ENCODE measurements at regions not wholly inside any gene's neighbourhood (a gene's known extent, or its start where the extent isn't known, plus 50 kb on each side); places are given as distances from the start of the nearest gene placed in this dataset.
"Not testable (repeated sequence)": the region's sequence is repeated elsewhere in the genome, so short reads cannot be mapped to it uniquely, and the experiment has no call there.

DNA sequence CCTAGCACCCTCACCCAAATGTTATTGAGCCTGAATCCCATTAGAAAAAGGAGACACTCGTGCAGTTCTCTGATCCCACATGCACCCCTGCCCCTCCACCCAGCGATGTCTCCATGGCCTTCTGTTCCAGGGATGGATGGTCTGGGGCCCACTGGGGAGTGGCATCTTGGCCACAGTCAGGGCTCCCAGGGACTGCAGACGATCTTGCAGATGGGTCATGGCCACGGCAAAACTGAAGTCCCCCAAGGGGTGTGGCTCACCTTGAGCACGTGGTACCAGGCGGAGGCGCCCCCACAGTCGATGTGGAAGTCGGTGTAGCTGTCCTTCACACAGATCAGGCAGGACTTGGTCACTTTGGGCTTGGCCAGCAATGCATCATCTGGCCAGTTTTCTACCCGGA is 130.7 kb downstream of the TUBA3C start:
- H3K27me3 ChIP-seq (ENCODE audit: low read depth, low read length), result no peaks in the 10 kb centered on the region
- no peak overlapping the region for H3K4me3 ChIP-seq (ENCODE audit: low read depth in 1 of 2, low read length in 2 of 2)
- H3K36me3 ChIP-seq (ENCODE audit: control insufficient read depth in 1 of 2, insufficient read depth in 2 of 2, low read length in 2 of 2), result no peaks in the 10 kb centered on the region
- H3K4me1 ChIP-seq (ENCODE audit: control insufficient read depth in 1 of 2, insufficient read depth in 2 of 2, low read length in 2 of 2), result no peaks in the 10 kb centered on the region
- H3K27ac ChIP-seq (ENCODE audit: low read length), result no peak overlapping the region
- H3K9me3 ChIP-seq (ENCODE audit: control insufficient read depth in 1 of 2, low read length in 2 of 2), result peaks cover 0 to 4% of the 10 kb centered on the region in 2 donors

DNA sequence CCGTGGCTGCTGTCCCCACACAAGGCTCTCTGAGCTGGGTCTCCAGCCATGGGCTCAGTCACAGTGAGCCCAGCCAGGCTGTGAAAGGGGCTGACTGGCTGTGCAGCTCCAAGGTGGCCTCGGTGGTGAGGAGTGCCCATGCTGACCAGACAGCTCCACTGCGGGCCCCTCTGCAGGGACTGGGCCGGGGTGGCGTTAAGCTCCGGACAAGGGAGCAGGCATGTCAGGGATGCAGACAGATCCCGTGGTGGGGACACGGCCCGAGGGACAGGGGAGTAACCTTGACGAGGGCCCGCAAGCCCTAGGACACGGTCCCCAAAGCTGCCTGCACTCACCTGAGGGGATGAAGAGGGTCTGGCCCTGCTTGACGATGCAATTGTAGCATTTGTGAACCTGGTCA is 132.0 kb downstream of the TUBA3C start:
- not testable (repeated sequence) for H3K4me1 ChIP-seq (ENCODE audit: control insufficient read depth in 1 of 2, insufficient read depth in 2 of 2, low read length in 2 of 2); H3K4me3 ChIP-seq (ENCODE audit: low read depth in 1 of 2, low read length in 2 of 2); H3K27me3 ChIP-seq (ENCODE audit: low read depth, low read length); H3K36me3 ChIP-seq (ENCODE audit: control insufficient read depth in 1 of 2, insufficient read depth in 2 of 2, low read length in 2 of 2); H3K9me3 ChIP-seq (ENCODE audit: control insufficient read depth in 1 of 2, low read length in 2 of 2); H3K27ac ChIP-seq (ENCODE audit: low read length)

DNA sequence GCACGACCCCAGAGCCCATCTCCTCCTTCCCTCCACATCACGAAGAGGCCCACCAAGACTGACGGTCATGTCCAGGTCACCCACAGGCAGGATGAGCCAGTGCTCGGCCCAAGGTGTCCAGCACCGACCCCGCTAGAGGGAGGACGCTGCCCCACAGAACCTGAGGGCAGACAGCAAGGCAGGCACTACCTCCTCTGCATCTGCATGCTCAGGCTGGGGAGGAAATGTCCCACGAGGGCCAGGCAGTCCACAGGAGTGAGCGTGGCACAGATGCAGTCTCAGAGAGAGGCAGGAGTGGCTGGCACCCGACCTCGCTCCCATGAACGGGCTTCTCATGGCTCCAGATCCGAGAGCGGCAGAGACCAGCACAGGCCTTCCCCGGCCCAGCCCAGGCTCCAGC is 133.2 kb downstream of the TUBA3C start:
- no peaks in the 10 kb centered on the region for H3K27me3 ChIP-seq (ENCODE audit: low read depth, low read length)
- H3K27ac ChIP-seq (ENCODE audit: low read length), result no peak overlapping the region
- no peak overlapping the region for H3K4me3 ChIP-seq (ENCODE audit: low read depth in 1 of 2, low read length in 2 of 2)

DNA sequence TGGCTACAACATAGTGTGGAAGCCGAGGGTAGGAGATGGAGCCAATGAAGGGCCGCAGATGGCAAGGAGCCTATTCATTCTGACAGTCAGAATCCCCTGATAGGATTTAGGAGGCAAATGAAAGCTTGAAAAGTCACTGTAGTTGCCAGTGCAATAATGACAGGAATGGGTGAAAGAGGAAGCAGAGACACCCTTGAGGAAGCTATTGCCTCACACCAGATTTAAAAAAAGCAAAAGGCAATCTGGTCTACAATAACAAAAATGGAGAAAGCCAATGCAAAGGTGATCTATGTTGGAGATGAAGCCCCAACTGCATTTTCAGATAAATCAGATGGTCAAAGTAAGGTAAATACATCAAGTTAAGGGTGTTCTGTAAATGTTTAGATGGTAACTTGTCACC is 158.5 kb downstream of the TUBA3C start:
- no peaks in the 10 kb centered on the region for H3K9me3 ChIP-seq (ENCODE audit: control insufficient read depth in 1 of 2, low read length in 2 of 2)
- H3K4me1 ChIP-seq (ENCODE audit: control insufficient read depth in 1 of 2, insufficient read depth in 2 of 2, low read length in 2 of 2), result no peaks in the 10 kb centered on the region
- no peak overlapping the region for H3K4me3 ChIP-seq (ENCODE audit: low read depth in 1 of 2, low read length in 2 of 2)
- H3K27me3 ChIP-seq (ENCODE audit: low read depth, low read length), result no peaks in the 10 kb centered on the region
- no peaks in the 10 kb centered on the region for H3K36me3 ChIP-seq (ENCODE audit: control insufficient read depth in 1 of 2, insufficient read depth in 2 of 2, low read length in 2 of 2)
- H3K27ac ChIP-seq (ENCODE audit: low read length), result no peak overlapping the region

More for the DNA sequence above, 133.2 kb downstream of the TUBA3C start:
- Histone ChIP-seq H3K4me1 (ENCODE audit: control insufficient read depth in 1 of 2, insufficient read depth in 2 of 2, low read length in 2 of 2) (no peaks in the 10 kb centered on the region), H3K9me3 (ENCODE audit: control insufficient read depth in 1 of 2, low read length in 2 of 2) (no peaks in the 10 kb centered on the region), H3K36me3 (ENCODE audit: control insufficient read depth in 1 of 2, insufficient read depth in 2 of 2, low read length in 2 of 2) (no peaks in the 10 kb centered on the region)

DNA sequence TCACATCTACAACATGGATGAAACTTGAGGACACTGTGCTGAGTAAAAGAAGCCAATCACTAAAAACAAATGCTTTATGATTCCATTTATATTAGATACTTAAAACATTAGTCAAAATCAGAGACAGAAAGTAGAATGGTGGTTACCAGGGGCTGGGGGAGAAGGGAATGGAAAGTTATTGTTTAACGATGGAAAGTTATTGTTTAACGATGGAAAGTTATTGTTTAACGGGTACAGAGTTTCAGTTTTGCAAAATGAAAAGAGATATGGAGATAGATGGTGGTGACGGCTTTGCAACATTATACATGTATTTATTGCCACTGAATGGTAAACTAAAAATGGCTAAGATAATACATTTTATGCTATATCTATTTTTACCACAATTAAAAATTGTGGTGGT is 160.6 kb downstream of the TUBA3C start:
- Histone ChIP-seq H3K9me3 (ENCODE audit: control insufficient read depth in 1 of 2, low read length in 2 of 2) (no peaks in the 10 kb centered on the region), H3K36me3 (ENCODE audit: control insufficient read depth in 1 of 2, insufficient read depth in 2 of 2, low read length in 2 of 2) (no peaks in the 10 kb centered on the region), H3K27ac (ENCODE audit: low read length) (no peak overlapping the region), H3K27me3 (ENCODE audit: low read depth, low read length) (no peaks in the 10 kb centered on the region), H3K4me3 (ENCODE audit: low read depth in 1 of 2, low read length in 2 of 2) (no peak overlapping the region), H3K4me1 (ENCODE audit: control insufficient read depth in 1 of 2, insufficient read depth in 2 of 2, low read length in 2 of 2) (no peaks in the 10 kb centered on the region)

DNA sequence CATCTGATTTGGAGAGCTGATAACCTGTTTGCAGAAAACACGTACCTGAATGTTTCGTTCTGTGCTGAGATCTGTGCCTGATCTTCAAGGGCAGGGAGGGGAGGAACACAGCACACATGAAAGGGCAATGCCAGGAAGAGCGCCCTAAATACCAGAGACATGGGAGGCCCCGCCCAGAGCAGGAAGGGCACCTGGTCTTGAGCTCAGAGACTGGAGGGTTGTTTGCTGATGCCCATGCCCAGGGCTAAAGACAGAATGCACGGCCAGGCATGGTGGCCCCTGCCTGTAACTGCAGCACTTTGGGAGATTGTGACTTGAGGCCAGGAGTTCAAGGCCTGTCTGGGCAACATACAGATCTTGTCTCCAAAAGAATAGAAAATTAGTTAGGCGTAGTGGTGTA is 183.2 kb downstream of the TUBA3C start:
- H3K27ac ChIP-seq (ENCODE audit: low read length), result no peak overlapping the region

DNA sequence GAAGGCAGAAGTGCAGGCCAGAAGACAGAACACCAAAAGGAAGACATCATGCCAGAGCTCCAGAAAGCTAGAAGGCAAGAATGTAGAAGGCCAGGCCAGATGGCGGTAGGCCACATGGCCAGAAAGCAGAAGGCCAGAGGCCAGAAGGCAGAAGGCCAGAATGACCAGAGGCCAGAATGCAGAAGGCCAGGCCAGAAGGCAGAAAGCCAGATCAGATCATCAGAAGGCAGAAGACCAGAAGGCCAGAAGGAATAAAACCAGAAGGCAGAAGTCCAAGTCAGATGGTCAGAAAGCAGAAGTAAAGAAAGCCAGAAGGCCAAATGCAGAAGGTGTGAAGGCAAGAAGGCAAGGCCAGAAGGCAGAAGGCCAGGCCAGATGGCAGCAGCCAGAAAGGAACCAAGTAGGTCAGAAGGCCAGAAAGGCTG is 185.0 kb downstream of the TUBA3C start:
- Histone ChIP-seq H3K4me3 (ENCODE audit: low read depth in 1 of 2, low read length in 2 of 2) (no peak overlapping the region), H3K27me3 (ENCODE audit: low read depth, low read length) (no peaks in the 10 kb centered on the region), H3K4me1 (ENCODE audit: control insufficient read depth in 1 of 2, insufficient read depth in 2 of 2, low read length in 2 of 2) (peaks cover 0 to 12% of the 10 kb centered on the region in 2 donors), H3K36me3 (ENCODE audit: control insufficient read depth in 1 of 2, insufficient read depth in 2 of 2, low read length in 2 of 2) (no peaks in the 10 kb centered on the region), H3K9me3 (ENCODE audit: control insufficient read depth in 1 of 2, low read length in 2 of 2) (peaks cover 3 to 28% of the 10 kb centered on the region in 2 donors), H3K27ac (ENCODE audit: low read length) (no peak overlapping the region)

More for the DNA sequence above, 183.2 kb downstream of the TUBA3C start:
- peaks cover 3 to 31% of the 10 kb centered on the region in 2 donors for H3K9me3 ChIP-seq (ENCODE audit: control insufficient read depth in 1 of 2, low read length in 2 of 2)
- H3K4me3 ChIP-seq (ENCODE audit: low read depth in 1 of 2, low read length in 2 of 2), result no peak overlapping the region
- no peaks in the 10 kb centered on the region for H3K27me3 ChIP-seq (ENCODE audit: low read depth, low read length)
- peaks cover 0 to 12% of the 10 kb centered on the region in 2 donors for H3K4me1 ChIP-seq (ENCODE audit: control insufficient read depth in 1 of 2, insufficient read depth in 2 of 2, low read length in 2 of 2)
- H3K36me3 ChIP-seq (ENCODE audit: control insufficient read depth in 1 of 2, insufficient read depth in 2 of 2, low read length in 2 of 2), result no peaks in the 10 kb centered on the region

DNA sequence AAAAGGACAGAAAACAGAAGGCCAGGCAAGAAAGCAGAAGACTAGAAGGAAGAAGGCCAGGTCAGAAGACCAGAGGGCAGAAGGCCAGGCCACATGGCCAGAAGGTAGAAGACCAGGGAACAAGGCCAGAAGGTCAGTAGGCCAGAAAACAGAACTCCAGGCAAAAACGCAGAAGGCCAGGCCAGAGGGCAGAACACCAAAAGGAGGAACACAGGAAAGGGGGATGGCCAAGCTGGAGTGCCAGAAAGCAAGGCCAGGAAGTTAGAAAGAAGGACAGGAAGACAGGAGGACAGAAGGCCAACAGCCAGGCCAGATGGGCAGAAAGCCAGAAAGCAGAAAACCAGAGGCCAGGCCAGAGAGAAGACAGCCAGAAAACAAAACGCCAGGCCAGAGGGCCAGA is 185.4 kb downstream of the TUBA3C start:
- H3K4me3 ChIP-seq (ENCODE audit: low read depth in 1 of 2, low read length in 2 of 2), result no peak overlapping the region
- no peaks in the 10 kb centered on the region for H3K36me3 ChIP-seq (ENCODE audit: control insufficient read depth in 1 of 2, insufficient read depth in 2 of 2, low read length in 2 of 2)
- H3K27ac ChIP-seq (ENCODE audit: low read length), result no peak overlapping the region
- H3K4me1 ChIP-seq (ENCODE audit: control insufficient read depth in 1 of 2, insufficient read depth in 2 of 2, low read length in 2 of 2), result peaks cover 0 to 12% of the 10 kb centered on the region in 2 donors
- no peaks in the 10 kb centered on the region for H3K27me3 ChIP-seq (ENCODE audit: low read depth, low read length)
- peaks cover 3 to 28% of the 10 kb centered on the region in 2 donors for H3K9me3 ChIP-seq (ENCODE audit: control insufficient read depth in 1 of 2, low read length in 2 of 2)

DNA sequence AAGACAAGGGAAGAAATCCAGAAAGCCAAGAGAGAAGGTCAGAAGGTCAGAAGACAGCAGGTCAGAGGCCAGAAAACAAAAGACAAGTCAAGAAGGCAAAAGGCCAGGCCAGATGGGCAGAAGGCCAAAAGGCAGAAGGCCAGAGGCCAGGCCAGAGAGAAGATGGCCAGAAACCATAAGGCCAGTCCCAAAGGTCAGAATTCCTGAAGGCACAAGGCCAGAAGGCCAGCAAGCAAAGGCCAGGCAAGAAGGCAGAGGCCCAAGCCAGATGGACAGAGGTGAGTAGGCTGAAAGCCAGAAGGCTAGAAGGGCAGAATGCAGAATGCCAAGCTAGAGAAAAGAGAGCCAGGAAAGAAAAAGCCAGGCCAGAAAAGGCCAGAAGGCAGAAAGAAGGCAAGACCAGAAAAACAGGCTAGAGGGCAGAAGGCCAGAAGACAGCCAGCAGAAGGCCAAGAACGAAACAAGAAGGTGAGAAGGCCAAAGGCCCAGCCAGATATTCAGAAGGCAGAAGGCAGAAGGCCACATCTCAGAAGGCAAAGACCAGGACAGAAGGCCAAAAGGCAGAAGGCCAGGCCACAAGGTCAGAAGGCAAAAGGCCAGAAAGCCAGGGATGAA is 186.3 kb downstream of the TUBA3C start:
- no peak overlapping the region for H3K4me3 ChIP-seq (ENCODE audit: low read depth in 1 of 2, low read length in 2 of 2)
- H3K27me3 ChIP-seq (ENCODE audit: low read depth, low read length), result no peaks in the 10 kb centered on the region
- H3K9me3 ChIP-seq (ENCODE audit: control insufficient read depth in 1 of 2, low read length in 2 of 2), result peaks cover 3 to 28% of the 10 kb centered on the region in 2 donors
- H3K4me1 ChIP-seq (ENCODE audit: control insufficient read depth in 1 of 2, insufficient read depth in 2 of 2, low read length in 2 of 2), result peaks cover 0 to 12% of the 10 kb centered on the region in 2 donors
- no peak overlapping the region for H3K27ac ChIP-seq (ENCODE audit: low read length)
- no peaks in the 10 kb centered on the region for H3K36me3 ChIP-seq (ENCODE audit: control insufficient read depth in 1 of 2, insufficient read depth in 2 of 2, low read length in 2 of 2)

DNA sequence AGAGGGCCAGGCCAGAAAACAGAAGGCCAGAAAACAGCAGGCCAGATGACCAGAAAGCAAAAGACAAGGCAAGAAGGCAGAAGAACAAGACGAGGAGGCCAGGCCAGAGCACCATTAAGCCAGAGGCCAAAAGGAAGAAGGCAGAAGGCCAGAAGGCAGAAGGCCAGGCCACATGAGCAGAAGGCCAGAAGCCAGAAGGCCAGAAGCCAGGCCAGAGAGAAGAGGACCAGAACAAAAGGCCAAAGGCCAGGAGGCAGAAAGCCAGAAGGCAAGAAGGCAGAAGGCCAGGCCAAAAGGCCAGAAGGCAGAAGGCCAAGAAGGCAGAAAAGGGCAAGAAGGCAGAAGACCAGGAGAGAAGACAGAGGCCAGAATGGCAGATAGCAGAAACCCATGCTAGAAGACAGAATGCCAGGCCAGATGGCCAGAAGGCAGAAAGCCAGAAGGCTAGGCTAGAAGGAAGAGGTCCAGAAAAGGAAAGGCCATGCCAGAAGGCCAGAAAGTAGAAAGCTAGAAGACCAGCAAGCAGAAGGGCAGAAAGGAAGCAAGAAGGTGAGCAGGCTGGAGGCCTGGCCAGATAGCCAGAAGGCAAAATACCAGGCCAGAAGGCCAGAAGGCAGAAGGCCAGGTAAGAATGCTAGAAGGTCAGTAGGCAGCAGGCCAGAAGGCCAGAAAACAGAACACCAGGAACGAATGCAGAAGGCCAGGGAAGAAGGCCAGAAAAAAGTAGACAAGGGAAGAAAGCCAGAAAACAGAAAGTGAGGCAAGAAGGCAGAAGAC is 187.6 kb downstream of the TUBA3C start:
- Histone ChIP-seq H3K9me3 (ENCODE audit: control insufficient read depth in 1 of 2, low read length in 2 of 2) (peaks cover 3 to 28% of the 10 kb centered on the region in 2 donors), H3K4me1 (ENCODE audit: control insufficient read depth in 1 of 2, insufficient read depth in 2 of 2, low read length in 2 of 2) (peaks cover 0 to 12% of the 10 kb centered on the region in 2 donors), H3K36me3 (ENCODE audit: control insufficient read depth in 1 of 2, insufficient read depth in 2 of 2, low read length in 2 of 2) (no peaks in the 10 kb centered on the region), H3K4me3 (ENCODE audit: low read depth in 1 of 2, low read length in 2 of 2) (peak overlapping the region; percentile 10 to 14), H3K27ac (ENCODE audit: low read length) (no peak overlapping the region), H3K27me3 (ENCODE audit: low read depth, low read length) (no peaks in the 10 kb centered on the region)

DNA sequence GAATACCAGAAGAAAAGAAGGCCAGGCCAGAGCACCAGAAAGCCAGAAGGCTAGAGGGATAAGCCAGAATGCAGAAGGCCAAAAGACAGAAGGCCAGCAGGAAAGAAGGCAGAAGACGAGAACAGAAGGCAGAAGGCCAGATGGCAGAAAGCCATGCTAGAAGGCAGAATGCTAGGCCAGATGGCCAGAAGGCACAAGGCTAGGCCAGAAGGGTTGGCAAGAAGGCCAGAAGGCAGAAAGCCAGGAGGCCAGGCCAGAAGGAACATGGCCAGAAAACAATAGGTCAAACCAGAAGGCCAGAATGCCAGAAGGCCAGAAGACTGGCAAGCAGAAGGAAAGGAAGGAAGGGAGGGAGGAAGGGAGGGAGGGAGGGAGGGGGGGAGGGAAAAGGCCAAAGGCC is 188.8 kb downstream of the TUBA3C start:
- peaks cover 0 to 12% of the 10 kb centered on the region in 2 donors for H3K4me1 ChIP-seq (ENCODE audit: control insufficient read depth in 1 of 2, insufficient read depth in 2 of 2, low read length in 2 of 2)
- H3K27me3 ChIP-seq (ENCODE audit: low read depth, low read length), result no peaks in the 10 kb centered on the region

More for the DNA sequence above, 188.8 kb downstream of the TUBA3C start:
- Histone ChIP-seq H3K36me3 (ENCODE audit: control insufficient read depth in 1 of 2, insufficient read depth in 2 of 2, low read length in 2 of 2) (no peaks in the 10 kb centered on the region), H3K27ac (ENCODE audit: low read length) (no peak overlapping the region), H3K4me3 (ENCODE audit: low read depth in 1 of 2, low read length in 2 of 2) (peak overlapping the region in 1 of 2 donors; percentile 11), H3K9me3 (ENCODE audit: control insufficient read depth in 1 of 2, low read length in 2 of 2) (peaks cover 3 to 28% of the 10 kb centered on the region in 2 donors)

Data from muscle layer of duodenum (tissue), 2 donors.